Gastrocnemius medialis (tissue), 4 donors: ENCODE measurements at regions not wholly inside any gene's neighbourhood (a gene's known extent, or its start where the extent isn't known, plus 50 kb on each side); places are given as distances from the start of the nearest gene placed in this dataset.

Source experiments
- POLR2A ChIP-seq, 2 donors: fragments of 450-650 bp; IDR thresholded peaks; one replicate each; pipeline ENCODE4 v1.6.1; 2017; ENCODE audit warnings: antibody characterized with exemption in 2 of 2, mild to moderate bottlenecking in 2 of 2, moderate library complexity in 2 of 2
- TF ChIP-seq, protein P1 (sequence below), 5 experiments: fragments of 450-650 bp in 3 of 5; fragments of 200-600 bp in 2 of 5; sonication (generic) in 2 of 5; IDR thresholded peaks in 4 of 5; conservative IDR thresholded peaks in 1 of 5; 1 replicate in 4 of 5; 2 replicates in 1 of 5; pipeline ENCODE4 v1.5.1; 2016 to 2019; ENCODE audit warnings: antibody characterized with exemption in 5 of 5, mild to moderate bottlenecking in 3 of 5, moderate library complexity in 3 of 5

- no peak for TF ChIP-seq POLR2A (IDR thresholded peaks at IDR 0.05)
- TF ChIP-seq, protein P1, sequence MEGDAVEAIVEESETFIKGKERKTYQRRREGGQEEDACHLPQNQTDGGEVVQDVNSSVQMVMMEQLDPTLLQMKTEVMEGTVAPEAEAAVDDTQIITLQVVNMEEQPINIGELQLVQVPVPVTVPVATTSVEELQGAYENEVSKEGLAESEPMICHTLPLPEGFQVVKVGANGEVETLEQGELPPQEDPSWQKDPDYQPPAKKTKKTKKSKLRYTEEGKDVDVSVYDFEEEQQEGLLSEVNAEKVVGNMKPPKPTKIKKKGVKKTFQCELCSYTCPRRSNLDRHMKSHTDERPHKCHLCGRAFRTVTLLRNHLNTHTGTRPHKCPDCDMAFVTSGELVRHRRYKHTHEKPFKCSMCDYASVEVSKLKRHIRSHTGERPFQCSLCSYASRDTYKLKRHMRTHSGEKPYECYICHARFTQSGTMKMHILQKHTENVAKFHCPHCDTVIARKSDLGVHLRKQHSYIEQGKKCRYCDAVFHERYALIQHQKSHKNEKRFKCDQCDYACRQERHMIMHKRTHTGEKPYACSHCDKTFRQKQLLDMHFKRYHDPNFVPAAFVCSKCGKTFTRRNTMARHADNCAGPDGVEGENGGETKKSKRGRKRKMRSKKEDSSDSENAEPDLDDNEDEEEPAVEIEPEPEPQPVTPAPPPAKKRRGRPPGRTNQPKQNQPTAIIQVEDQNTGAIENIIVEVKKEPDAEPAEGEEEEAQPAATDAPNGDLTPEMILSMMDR (IDR thresholded peaks at IDR 0.05 in 4 of 5, conservative IDR thresholded peaks at IDR 0.05 in 1 of 5) = no peak
Measured at GRCh38 chr9:115922444-115922843, 231.1 kb upstream of the PAPPA start.
